ENCODE measurements at regions not wholly inside any gene's neighbourhood (a gene's known extent, or its start where the extent isn't known, plus 50 kb on each side); places are given as distances from the start of the nearest gene placed in this dataset.

DNA sequence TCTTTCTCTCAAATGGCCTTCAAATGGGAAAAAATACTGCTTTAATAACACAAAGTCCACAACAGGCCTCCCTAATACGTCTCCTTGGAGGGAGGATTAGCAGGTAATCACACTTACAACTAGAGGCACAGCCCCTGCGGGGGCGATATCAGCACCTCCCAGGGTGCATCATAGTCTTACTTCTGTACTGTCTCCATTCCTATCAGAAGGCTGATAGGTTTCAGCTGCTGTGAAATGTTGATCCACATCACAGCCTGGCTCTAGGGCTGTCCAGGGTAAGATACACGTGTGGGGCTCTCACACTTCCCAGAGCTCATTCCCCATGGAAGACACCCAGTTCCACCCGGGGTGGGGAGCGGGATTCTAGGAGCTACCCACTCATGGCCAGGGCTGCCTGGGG is 139.1 kb upstream of the SFSWAP start:
- TF ChIP-seq, protein P1, sequence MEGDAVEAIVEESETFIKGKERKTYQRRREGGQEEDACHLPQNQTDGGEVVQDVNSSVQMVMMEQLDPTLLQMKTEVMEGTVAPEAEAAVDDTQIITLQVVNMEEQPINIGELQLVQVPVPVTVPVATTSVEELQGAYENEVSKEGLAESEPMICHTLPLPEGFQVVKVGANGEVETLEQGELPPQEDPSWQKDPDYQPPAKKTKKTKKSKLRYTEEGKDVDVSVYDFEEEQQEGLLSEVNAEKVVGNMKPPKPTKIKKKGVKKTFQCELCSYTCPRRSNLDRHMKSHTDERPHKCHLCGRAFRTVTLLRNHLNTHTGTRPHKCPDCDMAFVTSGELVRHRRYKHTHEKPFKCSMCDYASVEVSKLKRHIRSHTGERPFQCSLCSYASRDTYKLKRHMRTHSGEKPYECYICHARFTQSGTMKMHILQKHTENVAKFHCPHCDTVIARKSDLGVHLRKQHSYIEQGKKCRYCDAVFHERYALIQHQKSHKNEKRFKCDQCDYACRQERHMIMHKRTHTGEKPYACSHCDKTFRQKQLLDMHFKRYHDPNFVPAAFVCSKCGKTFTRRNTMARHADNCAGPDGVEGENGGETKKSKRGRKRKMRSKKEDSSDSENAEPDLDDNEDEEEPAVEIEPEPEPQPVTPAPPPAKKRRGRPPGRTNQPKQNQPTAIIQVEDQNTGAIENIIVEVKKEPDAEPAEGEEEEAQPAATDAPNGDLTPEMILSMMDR (IDR thresholded peaks at IDR 0.05), result no peak
- no peak for TF ChIP-seq POLR2A (IDR thresholded peaks at IDR 0.05)

Data from adrenal gland (tissue), 5 donors.